SK-N-SH (cell line): ENCODE measurements at regions not wholly inside any gene's neighbourhood (a gene's known extent, or its start where the extent isn't known, plus 50 kb on each side); places are given as distances from the start of the nearest gene placed in this dataset.

Experiments
- CTCF ChIA-PET: fragments of 300-600, 350-600 bp; formaldehyde crosslinking; extraction: SDS; loops from one replicate; lab custom pipeline; 2021; lab: Yijun Ruan, JAX
- POLR2A ChIA-PET: fragments of 350-600 bp; sonication (Branson Sonifier 250); formaldehyde crosslinking; extraction: SDS; loops from one replicate; lab custom pipeline; 2020; ENCODE audit warnings: antibody characterized with exemption, inconsistent platforms; lab: Yijun Ruan, JAX
- DNase-seq: peaks from one replicate; pipeline ENCODE4 v3.0.0; 2012
- H2AFZ ChIP-seq: fragments of 200-600 bp; sonication (generic); 2 replicates; pipeline ENCODE4 v1.8.1; 2016; ENCODE audit warnings: antibody characterized with exemption, mild to moderate bottlenecking, low read depth
- H3F3A ChIP-seq: fragments of 200-600 bp; sonication (generic); replicated peaks from 2 replicates; pipeline ENCODE3; 2016; ENCODE audit warnings: antibody characterized with exemption, mild to moderate bottlenecking; ENCODE audit not compliant: insufficient read depth
- H3K27ac ChIP-seq, 2 experiments: fragments of 200-500 bp in 1 of 2; fragments of 200-600 bp in 1 of 2; sonication (Bioruptor generic) in 1 of 2; sonication (generic), shearing (Covaris generic) in 1 of 2; 2 replicates each; pipeline versions ENCODE4 v1.5.1 to v1.6.1; 2014 to 2016; ENCODE audit warnings: low read depth in 2 of 2, inconsistent platforms in 1 of 2, low read length in 1 of 2, mild to moderate bottlenecking in 1 of 2, mixed read lengths in 1 of 2
- H3K27me3 ChIP-seq: fragments of 200-600 bp; sonication (generic), shearing (Covaris generic); 2 replicates; pipeline ENCODE4 v1.6.1; 2016; ENCODE audit warnings: mixed run types; ENCODE audit not compliant: insufficient read depth
- H3K36me3 ChIP-seq, 2 experiments: fragments of 200-500 bp in 1 of 2; fragments of 200-600 bp in 1 of 2; sonication (Bioruptor generic) in 1 of 2; sonication (generic) in 1 of 2; replicated peaks in 1 of 2; 2 replicates each; pipeline versions ENCODE3 to v1.5.1; 2014 to 2016; ENCODE audit warnings: low read length in 1 of 2, mild to moderate bottlenecking in 1 of 2; ENCODE audit not compliant: insufficient read depth in 2 of 2, control insufficient read depth in 1 of 2
- H3K4me1 ChIP-seq, 2 experiments: fragments of 200-500 bp in 1 of 2; fragments of 200-600 bp in 1 of 2; sonication (Bioruptor generic) in 1 of 2; sonication (generic), shearing (Covaris generic) in 1 of 2; 2 replicates each; pipeline versions ENCODE4 v1.5.1 to v1.6.1; 2014 to 2016; ENCODE audit warnings: low read depth in 1 of 2, low read length in 1 of 2, mixed run types in 1 of 2; ENCODE audit not compliant: insufficient read depth in 2 of 2, control insufficient read depth in 1 of 2
- H3K4me2 ChIP-seq: fragments of 200-600 bp; sonication (generic), shearing (Covaris generic); 2 replicates; pipeline ENCODE4 v1.6.1; 2017; ENCODE audit warnings: mixed run types
- H3K4me3 ChIP-seq, 2 experiments: fragments of 200-500 bp in 1 of 2; fragments of 200-600 bp in 1 of 2; sonication (Bioruptor generic) in 1 of 2; sonication (generic), shearing (Covaris generic) in 1 of 2; 2 replicates each; pipeline versions ENCODE4 v1.5.1 to v1.8.1; 2014 to 2016; ENCODE audit warnings: low read depth in 2 of 2, inconsistent platforms in 1 of 2, low read length in 1 of 2, mild to moderate bottlenecking in 1 of 2, mixed read lengths in 1 of 2, moderate library complexity in 1 of 2
- H3K79me2 ChIP-seq: fragments of 200-600 bp; sonication (generic); 2 replicates; pipeline ENCODE4 v1.8.1; 2017; ENCODE audit warnings: mild to moderate bottlenecking; ENCODE audit not compliant: insufficient read depth
- H3K9ac ChIP-seq: fragments of 200-600 bp; sonication (generic); 2 replicates; pipeline ENCODE4 v1.6.1; 2017; ENCODE audit warnings: mixed run types
- H3K9me2 ChIP-seq: fragments of 200-600 bp; sonication (generic); 2 replicates; pipeline ENCODE4 v1.6.1; 2017; ENCODE audit warnings: mixed run types
- H3K9me3 ChIP-seq: fragments of 200-600 bp; sonication (generic); 2 replicates; pipeline ENCODE4 v1.6.1; 2017; ENCODE audit warnings: mixed run types, mild to moderate bottlenecking, moderate library complexity
- H4K20me1 ChIP-seq: fragments of 200-600 bp; sonication (generic); 2 replicates; pipeline ENCODE4 v1.6.1; 2017; ENCODE audit warnings: mild to moderate bottlenecking, mixed run types; ENCODE audit not compliant: insufficient read depth
- ELF1 ChIP-seq: IDR thresholded peaks from 2 replicates; pipeline ENCODE4 v1.4.0; 2012
- FOSL2 ChIP-seq: IDR thresholded peaks from 2 replicates; pipeline ENCODE4 v1.4.0; 2012; ENCODE audit warnings: low read depth, mild to moderate bottlenecking, moderate library complexity, borderline replicate concordance
- JUND ChIP-seq: IDR thresholded peaks from 2 replicates; pipeline ENCODE4 v1.4.0; 2012
- NRF1 ChIP-seq: IDR thresholded peaks from 2 replicates; pipeline ENCODE4 v1.6.1; 2012; ENCODE audit warnings: low read depth, mild to moderate bottlenecking, low read length
- RAD21 ChIP-seq: IDR thresholded peaks from 2 replicates; pipeline ENCODE4 v1.6.1; 2012; ENCODE audit warnings: mild to moderate bottlenecking, low read length
- REST ChIP-seq: IDR thresholded peaks from 2 replicates; pipeline ENCODE4 v1.6.1; 2012; ENCODE audit warnings: mild to moderate bottlenecking, low read depth, low read length, moderate library complexity
- RXRA ChIP-seq: IDR thresholded peaks from 2 replicates; pipeline ENCODE4 v1.4.0; 2012; ENCODE audit warnings: low read depth, mild to moderate bottlenecking, borderline replicate concordance
- SMC3 ChIP-seq: IDR thresholded peaks from 2 replicates; pipeline ENCODE4 v1.6.1; 2012; ENCODE audit warnings: low read depth, low read length, improper control_type of control experiment
- TCF12 ChIP-seq: IDR thresholded peaks from 2 replicates; pipeline ENCODE4 v1.4.0; 2012
- TEAD4 ChIP-seq: IDR thresholded peaks from 2 replicates; pipeline ENCODE4 v1.4.0; 2012; ENCODE audit warnings: mild to moderate bottlenecking, borderline replicate concordance; ENCODE audit not compliant: insufficient read depth
- USF2 ChIP-seq: fragments of 150-350 bp; IDR thresholded peaks from 2 replicates; pipeline ENCODE4 v1.6.1; 2017; ENCODE audit warnings: antibody characterized with exemption, low read length, low read depth, borderline replicate concordance
- WGBS: methylation state at CpG from one replicate; pipeline ENCODE4 v1.1.6; 2017; ENCODE audit warnings: low lambda C conversion rate; 5-methylcytosine and 5-hydroxymethylcytosine counted together
- TF ChIP-seq, protein P1 (sequence below): IDR thresholded peaks from 2 replicates; pipeline ENCODE4 v1.4.0; 2012; ENCODE audit warnings: low read depth, borderline replicate concordance
- TF ChIP-seq, protein P2 (sequence below): IDR thresholded peaks from 2 replicates; pipeline ENCODE4 v1.4.0; 2012; ENCODE audit warnings: low read depth, borderline replicate concordance
- TF ChIP-seq, protein P3 (sequence below): IDR thresholded peaks from 2 replicates; pipeline ENCODE4; 2012

DNA sequence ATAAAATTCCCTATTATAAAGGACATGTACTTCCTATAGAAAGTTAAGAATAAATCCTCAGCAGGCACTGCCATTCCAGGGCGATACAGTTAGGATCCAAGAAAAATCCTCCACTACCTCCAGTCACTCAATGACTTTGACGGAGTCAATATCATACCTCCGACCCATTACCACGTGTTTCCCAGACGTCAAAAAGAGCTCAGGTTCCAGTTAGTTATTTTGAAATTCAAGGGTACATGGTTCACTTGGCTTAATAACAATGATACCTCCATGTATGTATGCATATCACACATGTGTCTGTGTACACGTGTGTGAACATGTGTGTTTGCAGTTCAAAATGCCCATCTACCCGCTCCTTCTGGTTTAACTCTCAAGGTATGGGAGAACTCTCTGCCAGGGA is 189.2 kb downstream of the SHANK2 start (continued):
- TF ChIP-seq, protein P1, sequence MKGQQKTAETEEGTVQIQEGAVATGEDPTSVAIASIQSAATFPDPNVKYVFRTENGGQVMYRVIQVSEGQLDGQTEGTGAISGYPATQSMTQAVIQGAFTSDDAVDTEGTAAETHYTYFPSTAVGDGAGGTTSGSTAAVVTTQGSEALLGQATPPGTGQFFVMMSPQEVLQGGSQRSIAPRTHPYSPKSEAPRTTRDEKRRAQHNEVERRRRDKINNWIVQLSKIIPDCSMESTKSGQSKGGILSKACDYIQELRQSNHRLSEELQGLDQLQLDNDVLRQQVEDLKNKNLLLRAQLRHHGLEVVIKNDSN, result no peak
- no peak for TF ChIP-seq FOSL2

DNA sequence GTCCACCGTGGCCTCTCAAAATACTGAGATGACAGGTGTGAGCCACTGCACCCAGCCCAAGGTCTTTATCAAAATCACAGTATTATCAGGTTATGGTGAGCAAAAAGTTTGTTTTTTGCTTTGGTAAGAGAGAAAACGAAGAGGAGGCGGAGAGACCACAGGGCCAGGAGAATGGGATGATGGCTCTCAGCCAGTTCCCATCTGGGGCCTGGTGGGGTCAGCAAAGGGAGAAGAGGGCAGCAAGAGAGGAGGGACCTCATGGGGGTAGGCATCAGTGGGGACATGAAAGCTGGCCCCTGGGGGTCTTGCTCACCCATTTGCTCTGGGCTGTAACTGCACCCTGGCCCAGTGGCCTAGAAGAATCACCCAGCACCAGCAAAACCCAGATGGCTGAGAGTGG is 190.2 kb downstream of the SHANK2 start:
- Histone ChIP-seq H3K79me2 (no peaks in the 10 kb centered on the region), H3K27me3 (no peaks in the 10 kb centered on the region), H3K4me1 (no peaks in the 10 kb centered on the region), H3K4me2 (no peak overlapping the region), H3F3A (no peaks in the 10 kb centered on the region), H3K9ac (no peak overlapping the region), H3K9me2 (no peaks in the 10 kb centered on the region), H3K9me3 (no peaks in the 10 kb centered on the region), H3K36me3 (no peaks in the 10 kb centered on the region), H2AFZ (no peak overlapping the region), H4K20me1 (no peaks in the 10 kb centered on the region), H3K27ac (no peak overlapping the region), H3K4me3 (no peak overlapping the region)
- POLR2A ChIA-PET, result no interaction called here
- WGBS, result 32% methylated on average over 3 of the region's 3 CpGs
- TF ChIP-seq, protein P2, sequence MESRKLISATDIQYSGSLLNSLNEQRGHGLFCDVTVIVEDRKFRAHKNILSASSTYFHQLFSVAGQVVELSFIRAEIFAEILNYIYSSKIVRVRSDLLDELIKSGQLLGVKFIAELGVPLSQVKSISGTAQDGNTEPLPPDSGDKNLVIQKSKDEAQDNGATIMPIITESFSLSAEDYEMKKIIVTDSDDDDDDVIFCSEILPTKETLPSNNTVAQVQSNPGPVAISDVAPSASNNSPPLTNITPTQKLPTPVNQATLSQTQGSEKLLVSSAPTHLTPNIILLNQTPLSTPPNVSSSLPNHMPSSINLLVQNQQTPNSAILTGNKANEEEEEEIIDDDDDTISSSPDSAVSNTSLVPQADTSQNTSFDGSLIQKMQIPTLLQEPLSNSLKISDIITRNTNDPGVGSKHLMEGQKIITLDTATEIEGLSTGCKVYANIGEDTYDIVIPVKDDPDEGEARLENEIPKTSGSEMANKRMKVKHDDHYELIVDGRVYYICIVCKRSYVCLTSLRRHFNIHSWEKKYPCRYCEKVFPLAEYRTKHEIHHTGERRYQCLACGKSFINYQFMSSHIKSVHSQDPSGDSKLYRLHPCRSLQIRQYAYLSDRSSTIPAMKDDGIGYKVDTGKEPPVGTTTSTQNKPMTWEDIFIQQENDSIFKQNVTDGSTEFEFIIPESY, result no peak
- CTCF ChIA-PET, result no interaction called here
- DNase-seq, result no peak

DNA sequence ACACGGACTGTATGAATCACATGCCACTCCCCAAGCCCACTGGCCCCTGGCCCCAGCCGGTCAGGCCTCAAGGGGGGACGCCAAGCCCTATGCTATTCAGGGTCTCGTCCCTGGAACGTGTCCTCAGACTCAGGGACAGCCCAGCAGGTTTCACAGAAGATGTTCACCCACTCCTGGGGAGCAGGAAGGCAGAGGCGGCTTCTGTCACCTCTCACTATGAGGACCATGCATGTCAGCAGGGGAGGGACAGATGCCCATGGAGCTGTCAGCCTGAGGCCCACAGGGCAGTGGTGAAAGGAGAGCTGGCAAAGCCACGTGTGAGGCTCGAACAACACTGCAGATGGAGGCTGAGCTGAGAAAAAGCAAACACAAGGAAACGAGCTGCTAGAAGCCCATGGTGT is 192.0 kb downstream of the SHANK2 start:
- DNase-seq, result no peak
- 39% methylated on average over 9 of the region's 9 CpGs for WGBS
- ChIA-PET CTCF (no interaction called here), POLR2A (no interaction called here)
- no peaks in the 10 kb centered on the region for H3K79me2 ChIP-seq
- H2AFZ ChIP-seq, result no peak overlapping the region
- no peaks in the 10 kb centered on the region for H3K36me3 ChIP-seq
- H3K9ac ChIP-seq, result no peak overlapping the region
- H3K4me3 ChIP-seq, result no peak overlapping the region
- no peaks in the 10 kb centered on the region for H3K4me1 ChIP-seq
- no peaks in the 10 kb centered on the region for H3K9me2 ChIP-seq
- no peaks in the 10 kb centered on the region for H3F3A ChIP-seq
- H3K4me2 ChIP-seq, result no peak overlapping the region
- H3K9me3 ChIP-seq, result no peaks in the 10 kb centered on the region
- H3K27ac ChIP-seq, result no peak overlapping the region
- H3K27me3 ChIP-seq, result no peaks in the 10 kb centered on the region
- H4K20me1 ChIP-seq, result no peaks in the 10 kb centered on the region
- TF ChIP-seq, protein P1, result no peak
- TF ChIP-seq JUND, result no peak
- no peak for TF ChIP-seq TCF12
- no peak for TF ChIP-seq SMC3
- no peak for TF ChIP-seq TEAD4
- no peak for TF ChIP-seq NRF1
- TF ChIP-seq, protein P2, result no peak
- TF ChIP-seq USF2, result no peak
- no peak for TF ChIP-seq RAD21
- TF ChIP-seq RXRA, result no peak
- no peak for TF ChIP-seq REST
- TF ChIP-seq ELF1, result no peak
- TF ChIP-seq, protein P3, sequence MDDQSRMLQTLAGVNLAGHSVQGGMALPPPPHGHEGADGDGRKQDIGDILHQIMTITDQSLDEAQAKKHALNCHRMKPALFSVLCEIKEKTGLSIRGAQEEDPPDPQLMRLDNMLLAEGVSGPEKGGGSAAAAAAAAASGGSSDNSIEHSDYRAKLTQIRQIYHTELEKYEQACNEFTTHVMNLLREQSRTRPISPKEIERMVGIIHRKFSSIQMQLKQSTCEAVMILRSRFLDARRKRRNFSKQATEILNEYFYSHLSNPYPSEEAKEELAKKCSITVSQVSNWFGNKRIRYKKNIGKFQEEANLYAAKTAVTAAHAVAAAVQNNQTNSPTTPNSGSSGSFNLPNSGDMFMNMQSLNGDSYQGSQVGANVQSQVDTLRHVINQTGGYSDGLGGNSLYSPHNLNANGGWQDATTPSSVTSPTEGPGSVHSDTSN, result no peak
